OCI-LY7 (cell line): ENCODE measurements at regions not wholly inside any gene's neighbourhood (a gene's known extent, or its start where the extent isn't known, plus 50 kb on each side); places are given as distances from the start of the nearest gene placed in this dataset.

Experiments used
- BruUV-seq: library from RNA; stranded (reverse); fragments of 400-500 nt; replicated peaks from 2 replicates; lab custom pipeline; 2021; lab: Mats Ljungman, UMichigan
- CTCF ChIA-PET: fragments of 300-600 bp; sonication (Branson Sonifier 250); formaldehyde crosslinking; loops from one replicate; lab custom pipeline; 2022; ENCODE audit warnings: antibody characterized with exemption; ENCODE audit not compliant: unreplicated experiment; lab: Charles Lee
- POLR2A ChIA-PET: fragments of 300-600 bp; sonication (Branson Sonifier 250); formaldehyde crosslinking; loops from one replicate; lab custom pipeline; 2022; ENCODE audit warnings: antibody characterized with exemption; lab: Charles Lee
- DNase-seq: peaks from one replicate; pipeline ENCODE4 v3.0.0-alpha.2; 2015; ENCODE audit warnings: low spot score
- H2AFZ ChIP-seq: fragments of 200-600 bp; sonication (generic), shearing (Covaris generic); 2 replicates; pipeline ENCODE4 v1.6.1; 2014; ENCODE audit warnings: mild to moderate bottlenecking, antibody characterized with exemption, low read length, moderate library complexity
- H3K27ac ChIP-seq: fragments of 200-600 bp; sonication (generic); 2 replicates; pipeline ENCODE4 v1.5.1; 2014; ENCODE audit warnings: mixed run types, low read depth, mild to moderate bottlenecking, moderate library complexity, low read length, inconsistent platforms; ENCODE audit not compliant: poor library complexity, severe bottlenecking
- H3K36me3 ChIP-seq: fragments of 200-600 bp; sonication (generic); 2 replicates; pipeline ENCODE4 v1.6.1; 2014; ENCODE audit warnings: mild to moderate bottlenecking, antibody characterized with exemption, low read length, moderate library complexity, mixed read lengths; ENCODE audit not compliant: insufficient read depth
- H3K4me1 ChIP-seq: fragments of 200-600 bp; sonication (generic); 2 replicates; pipeline ENCODE4 v1.5.1; 2014; ENCODE audit warnings: mild to moderate bottlenecking, low read length; ENCODE audit not compliant: insufficient read depth, poor library complexity, severe bottlenecking
- H3K4me2 ChIP-seq: fragments of 200-600 bp; sonication (generic); 2 replicates; pipeline ENCODE4 v1.6.1; 2014; ENCODE audit warnings: mild to moderate bottlenecking, low read length
- H3K4me3 ChIP-seq: fragments of 200-600 bp; sonication (generic); 2 replicates; pipeline ENCODE4 v1.5.1; 2014; ENCODE audit warnings: mild to moderate bottlenecking, low read depth, low read length; ENCODE audit not compliant: poor library complexity, severe bottlenecking
- H3K79me2 ChIP-seq: fragments of 200-600 bp; sonication (generic); 2 replicates; pipeline ENCODE4 v1.6.1; 2016; ENCODE audit warnings: low read depth, mild to moderate bottlenecking, low read length, moderate library complexity, mixed read lengths; ENCODE audit not compliant: insufficient read depth
- H3K9me2 ChIP-seq: fragments of 200-600 bp; sonication (generic); 2 replicates; pipeline ENCODE4 v1.6.1; 2016; ENCODE audit warnings: mild to moderate bottlenecking, low read length, mixed read lengths; ENCODE audit not compliant: insufficient read depth
- H3K9me3 ChIP-seq: fragments of 200-600 bp; sonication (generic); 2 replicates; pipeline ENCODE4 v1.6.1; 2014; ENCODE audit warnings: mild to moderate bottlenecking, mixed run types, low read length, mixed read lengths
- H4K20me1 ChIP-seq: fragments of 200-600 bp; sonication (generic); 2 replicates; pipeline ENCODE4 v1.6.1; 2014; ENCODE audit warnings: mild to moderate bottlenecking, antibody characterized with exemption, low read length, moderate library complexity, mixed read lengths; ENCODE audit not compliant: insufficient read depth
- CTCF ChIP-seq: fragments of 200-600 bp; sonication (generic); conservative IDR thresholded peaks from 2 replicates; pipeline ENCODE4 v1.5.1; 2014; ENCODE audit warnings: mild to moderate bottlenecking, antibody characterized with exemption, low read length, moderate library complexity, mixed read lengths
- EZH2phosphoT487 ChIP-seq: fragments of 200-600 bp; sonication (generic); IDR thresholded peaks from 2 replicates; pipeline ENCODE4 v1.6.1; 2018; ENCODE audit warnings: low read depth, borderline replicate concordance, mild to moderate bottlenecking, mixed run types, antibody characterized with exemption, low read length, moderate library complexity, mixed read lengths
- intact Hi-C: fragments of 100-400 bp; cut with micrococcal nuclease; formaldehyde crosslinking; loops from one replicate; pipeline ENCODE4 v1.10.0; 2022; ENCODE audit not compliant: unreplicated experiment

GRCh38 chr2:168380500-168380899, 75.6 kb upstream of the CERS6 start:
- H3K79me2 ChIP-seq: no peaks in the 10 kb centered on the region
- no peaks in the 10 kb centered on the region for H3K4me1 ChIP-seq
- no TSS peak for BruUV-seq
- POLR2A ChIA-PET: interaction anchor here (0.6 to 1.1 kb wide), 3 partner anchors 9 to 219 kb away, joined by 3 to 8 read pairs (median 4); no protein-coding TSS in a partner anchor
- no peak for DNase-seq
- no peaks in the 10 kb centered on the region for H4K20me1 ChIP-seq
- H3K9me2 ChIP-seq: no peaks in the 10 kb centered on the region
- H3K9me3 ChIP-seq: no peaks in the 10 kb centered on the region
- intact Hi-C loops: no loop called here
- no peak overlapping the region for H2AFZ ChIP-seq
- no peak overlapping the region for H3K27ac ChIP-seq
- TF ChIP-seq CTCF (no peak), EZH2phosphoT487 (no peak)
- CTCF ChIA-PET: no interaction called here
- H3K4me2 ChIP-seq: no peak overlapping the region
- no peaks in the 10 kb centered on the region for H3K36me3 ChIP-seq
- no peak overlapping the region for H3K4me3 ChIP-seq

GRCh38 chr2:168392024-168392423, 64.0 kb upstream of the CERS6 start:
- DNase-seq: no peak
- Histone ChIP-seq H3K4me1 (no peaks in the 10 kb centered on the region), H3K9me3 (no peaks in the 10 kb centered on the region), H3K36me3 (no peaks in the 10 kb centered on the region), H3K4me3 (no peak overlapping the region), H3K79me2 (no peaks in the 10 kb centered on the region), H3K27ac (no peak overlapping the region), H4K20me1 (no peaks in the 10 kb centered on the region), H3K9me2 (no peaks in the 10 kb centered on the region), H3K4me2 (no peak overlapping the region), H2AFZ (no peak overlapping the region)
- no TSS peak for BruUV-seq
- POLR2A ChIA-PET: no interaction called here
- CTCF ChIA-PET: no interaction called here
- TF ChIP-seq EZH2phosphoT487 (no peak), CTCF (no peak)
- intact Hi-C loops: no loop called here

- no peaks in the 10 kb centered on the region for H3K9me3 ChIP-seq
- TF ChIP-seq EZH2phosphoT487 (no peak), CTCF (no peak)
- no peak overlapping the region for H3K4me2 ChIP-seq
- ChIA-PET POLR2A (no interaction called here), CTCF (no interaction called here)
- no peak overlapping the region for H2AFZ ChIP-seq
- H3K4me3 ChIP-seq: no peak overlapping the region
- intact Hi-C loops: no loop called here
- DNase-seq: no peak
- no peaks in the 10 kb centered on the region for H3K9me2 ChIP-seq
- no TSS peak for BruUV-seq
- H3K4me1 ChIP-seq: no peaks in the 10 kb centered on the region
- H3K36me3 ChIP-seq: no peaks in the 10 kb centered on the region
- no peaks in the 10 kb centered on the region for H3K79me2 ChIP-seq
- no peak overlapping the region for H3K27ac ChIP-seq
- no peaks in the 10 kb centered on the region for H4K20me1 ChIP-seq
Measured at GRCh38 chr2:168392797-168393196, 63.3 kb upstream of the CERS6 start.
